HepG2 (cell line): ENCODE measurements at regions not wholly inside any gene's neighbourhood (a gene's known extent, or its start where the extent isn't known, plus 50 kb on each side); places are given as distances from the start of the nearest gene placed in this dataset.

ENCODE experiments used
- ATAC-seq: fragments of 200-7000 bp; cut with Tn5 transposase; 3 replicates; pipeline ENCODE4 v1.9.1; 2020; ENCODE audit warnings: mild to moderate bottlenecking, moderate library complexity
- BruUV-seq: library from RNA; stranded (reverse); fragments of 400-500 nt; replicated peaks from 2 replicates; lab custom pipeline; 2021; lab: Mats Ljungman, UMichigan
- CTCF ChIA-PET: fragments of 300-600 bp; formaldehyde crosslinking; extraction: SDS; loops from one replicate; lab custom pipeline; 2021; ENCODE audit warnings: low total read pairs, inconsistent platforms, low intra/inter-chr PET ratio; lab: Yijun Ruan, JAX
- POLR2A ChIA-PET: fragments of 350-600 bp; sonication (Branson Sonifier 250); formaldehyde crosslinking; loops from one replicate; lab custom pipeline; 2020; ENCODE audit warnings: antibody characterized with exemption, inconsistent platforms; lab: Yijun Ruan, JAX
- DNase-seq: peaks from one replicate; pipeline ENCODE4 v3.0.0-alpha.2; 2015; ENCODE audit warnings: low spot score
- FAIRE-seq: peaks from 3 replicates; lab custom pipeline; 2011; peaks lifted over from hg19 to GRCh38; lab: Jason Lieb, UNC
- H2AFZ ChIP-seq: one replicate; pipeline ENCODE4 v1.6.1; 2011; ENCODE audit warnings: low read length, inconsistent platforms
- H3K27ac ChIP-seq: fragments of 300-600 bp; 3 replicates; pipeline ENCODE4 v1.8.0; 2011; ENCODE audit warnings: mixed run types, mild to moderate bottlenecking, mixed read lengths, low read length, inconsistent platforms; ENCODE audit not compliant: insufficient read depth; ENCODE audit errors: extremely low read length
- H3K27me3 ChIP-seq, 2 experiments: fragments of 200-600 bp in 1 of 2; 2 replicates in 1 of 2; 3 replicates in 1 of 2; pipeline versions ENCODE4 v1.6.0 to v1.8.0; 2011; ENCODE audit warnings: low read length in 2 of 2, mild to moderate bottlenecking in 2 of 2, moderate library complexity in 2 of 2, inconsistent platforms in 1 of 2; ENCODE audit not compliant: insufficient read depth in 2 of 2, control insufficient read depth in 1 of 2
- H3K36me3 ChIP-seq, 2 experiments: fragments of 200-600 bp in 1 of 2; replicated peaks in 1 of 2; 2 replicates in 1 of 2; 3 replicates in 1 of 2; pipeline versions ENCODE4 v1.5.1 to v1.8.0; 2011; ENCODE audit warnings: low read length in 2 of 2, inconsistent platforms in 1 of 2; ENCODE audit not compliant: insufficient read depth in 2 of 2, control insufficient read depth in 1 of 2
- H3K4me1 ChIP-seq: 2 replicates; pipeline ENCODE4 v1.5.1; 2012; ENCODE audit warnings: low read length, inconsistent platforms; ENCODE audit not compliant: insufficient read depth
- H3K4me2 ChIP-seq: 2 replicates; pipeline ENCODE4 v1.6.0; 2011; ENCODE audit warnings: low read depth, low read length, inconsistent platforms
- H3K4me3 ChIP-seq, 3 experiments: fragments of 200-600 bp in 1 of 3; sonication (generic), shearing (Covaris generic) in 1 of 3; replicated peaks in 1 of 3; 2 replicates each; pipeline ENCODE4 v1.5.1; 2011 to 2016; ENCODE audit warnings: low read length in 3 of 3, inconsistent platforms in 2 of 3, low read depth in 2 of 3, mild to moderate bottlenecking in 2 of 3, control low read depth in 1 of 3, mixed read lengths in 1 of 3; ENCODE audit not compliant: insufficient read depth in 1 of 3
- H3K79me2 ChIP-seq: one replicate; pipeline ENCODE4 v1.6.1; 2011; ENCODE audit warnings: low read length, inconsistent platforms; ENCODE audit not compliant: insufficient read depth
- H3K9ac ChIP-seq: 2 replicates; pipeline ENCODE4 v1.6.0; 2011; ENCODE audit warnings: mild to moderate bottlenecking, low read depth, low read length, inconsistent platforms; ENCODE audit not compliant: insufficient read depth
- H3K9me3 ChIP-seq: 2 replicates; pipeline ENCODE4 v1.5.1; 2012; ENCODE audit warnings: mild to moderate bottlenecking, low read length
- H4K20me1 ChIP-seq: 2 replicates; pipeline ENCODE4 v1.6.0; 2011; ENCODE audit warnings: inconsistent platforms, mild to moderate bottlenecking, low read length, moderate library complexity; ENCODE audit not compliant: insufficient read depth
- ARNTL ChIP-seq: sonication (generic); formaldehyde crosslinking; IDR thresholded peaks from 2 replicates; pipeline ENCODE4 v1.4.0; 2020; ENCODE audit warnings: mild to moderate bottlenecking, missing genetic modification reagents
- CTCF ChIP-seq: sonication (generic); formaldehyde crosslinking; IDR thresholded peaks from 2 replicates; pipeline ENCODE4 v1.5.0; 2020; ENCODE audit warnings: mild to moderate bottlenecking, missing genetic modification reagents, moderate library complexity
- SNRNP70 ChIP-seq: fragments of 200-400 bp; formaldehyde crosslinking; IDR thresholded peaks from 2 replicates; pipeline ENCODE4 v1.6.1; 2017; ENCODE audit warnings: mild to moderate bottlenecking, low read depth, low read length, moderate library complexity
- ZNF512 ChIP-seq: sonication (generic); formaldehyde crosslinking; IDR thresholded peaks from 2 replicates; pipeline ENCODE4 v1.4.0; 2020; ENCODE audit warnings: mild to moderate bottlenecking, missing genetic modification reagents
- ZNF558 ChIP-seq: sonication (generic); formaldehyde crosslinking; IDR thresholded peaks from 2 replicates; pipeline ENCODE4 v1.9.0; 2022; ENCODE audit warnings: mild to moderate bottlenecking, missing genetic modification reagents, borderline replicate concordance
- ZNF567 ChIP-seq: sonication (generic); formaldehyde crosslinking; IDR thresholded peaks from 2 replicates; pipeline ENCODE4 v1.8.1; 2023; ENCODE audit warnings: mild to moderate bottlenecking, missing genetic modification reagents, borderline replicate concordance
- WGBS: methylation state at CpG from one replicate; pipeline ENCODE4 v1.1.6; 2017; ENCODE audit warnings: low lambda C conversion rate; 5-methylcytosine and 5-hydroxymethylcytosine counted together
- in situ Hi-C: cut with HindIII; loops from 2 replicates; pipeline ENCODE4 v1.10.0; 2017; ENCODE audit warnings: low pct_unique_long_range_greater_than_20kb; ENCODE audit not compliant: extremely low pct_ligation_motif_present
- intact Hi-C: fragments of 100-400 bp; cut with micrococcal nuclease; formaldehyde crosslinking; loops from one replicate; pipeline ENCODE4 v1.10.0; 2022; ENCODE audit not compliant: unreplicated experiment
- TF ChIP-seq, protein P1 (sequence below): sonication (generic); formaldehyde crosslinking; IDR thresholded peaks from 2 replicates; pipeline ENCODE4 v1.8.0; 2022; ENCODE audit warnings: missing genetic modification reagents, mild to moderate bottlenecking, inconsistent platforms, borderline replicate concordance

GRCh38 chr18:56162311-56163265, 475.8 kb downstream of the TXNL1 start:
- H3K4me3 ChIP-seq: no peak overlapping the region
- under 1% methylated on average over 5 of the region's 5 CpGs for WGBS
- no peak overlapping the region for H3K9ac ChIP-seq
- no peak for ATAC-seq
- no peaks in the 10 kb centered on the region for H4K20me1 ChIP-seq
- H3K36me3 ChIP-seq: no peaks in the 10 kb centered on the region
- FAIRE-seq: no peak
- H2AFZ ChIP-seq: no peak overlapping the region
- TF ChIP-seq SNRNP70: no peak
- no peak for TF ChIP-seq ARNTL
- TF ChIP-seq ZNF567 (CRISPR knock-in tag): no peak
- TF ChIP-seq ZNF512 (CRISPR knock-in tag): no peak
- TF ChIP-seq, all 625 proteins: peak for 0
- in situ Hi-C loops (no loop called here), intact Hi-C loops (no loop called here)
- ChIA-PET POLR2A (no interaction called here), CTCF (no interaction called here)
- no TSS peak for BruUV-seq
- DNase-seq: no peak
- no peaks in the 10 kb centered on the region for H3K27me3 ChIP-seq
- peaks cover 85% of the 10 kb centered on the region for H3K9me3 ChIP-seq
- no peaks in the 10 kb centered on the region for H3K79me2 ChIP-seq
- H3K4me2 ChIP-seq: no peak overlapping the region
- no peak overlapping the region for H3K27ac ChIP-seq
- H3K4me1 ChIP-seq: no peaks in the 10 kb centered on the region

DNA sequence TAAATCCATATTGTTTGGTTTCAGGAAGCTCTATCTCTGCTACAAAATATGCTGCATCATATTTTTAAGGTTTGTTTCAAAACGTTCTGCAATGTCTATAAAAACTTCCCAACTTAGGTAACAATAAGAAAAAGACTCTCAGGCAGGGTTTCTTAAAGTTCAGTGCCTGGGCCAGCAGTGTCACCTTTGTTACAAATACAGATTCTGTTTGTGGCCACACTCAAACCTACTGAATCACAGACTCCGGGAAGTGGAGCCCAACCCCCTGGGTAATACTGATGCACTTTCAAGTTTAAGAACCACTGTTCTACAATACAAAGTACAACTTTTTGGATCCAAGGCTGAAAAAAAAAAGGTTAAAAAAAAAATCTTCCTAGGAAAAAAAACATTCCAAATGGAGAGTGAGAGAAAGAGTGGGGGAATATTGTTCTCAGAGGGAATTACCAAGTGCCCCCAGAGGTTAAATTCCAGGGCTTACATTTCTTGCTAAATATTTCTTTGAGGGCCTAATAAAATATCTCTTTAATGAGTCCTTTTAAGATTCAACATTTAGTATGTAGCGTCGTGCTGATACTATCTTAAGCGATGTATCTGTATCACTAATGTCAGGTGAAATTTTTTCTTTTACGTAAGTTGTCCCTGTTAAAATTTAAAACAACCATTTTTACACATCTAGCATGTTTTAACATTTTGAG, 476.7 kb downstream of the TXNL1 start:
- Histone ChIP-seq H3K27me3 (no peaks in the 10 kb centered on the region), H3K4me2 (no peak overlapping the region), H3K36me3 (no peaks in the 10 kb centered on the region), H3K4me3 (no peak overlapping the region), H2AFZ (no peak overlapping the region), H4K20me1 (no peaks in the 10 kb centered on the region), H3K27ac (no peak overlapping the region), H3K4me1 (no peaks in the 10 kb centered on the region), H3K79me2 (no peaks in the 10 kb centered on the region), H3K9me3 (peaks cover 82% of the 10 kb centered on the region), H3K9ac (no peak overlapping the region)
- no TSS peak for BruUV-seq
- ChIA-PET CTCF (no interaction called here), POLR2A (no interaction called here)
- ATAC-seq (no peak), FAIRE-seq (no peak), DNase-seq (no peak)
- in situ Hi-C loops: no loop called here
- intact Hi-C loops: no loop called here
- 56% methylated on average over 6 of the region's 6 CpGs for WGBS
- TF ChIP-seq, protein P1, sequence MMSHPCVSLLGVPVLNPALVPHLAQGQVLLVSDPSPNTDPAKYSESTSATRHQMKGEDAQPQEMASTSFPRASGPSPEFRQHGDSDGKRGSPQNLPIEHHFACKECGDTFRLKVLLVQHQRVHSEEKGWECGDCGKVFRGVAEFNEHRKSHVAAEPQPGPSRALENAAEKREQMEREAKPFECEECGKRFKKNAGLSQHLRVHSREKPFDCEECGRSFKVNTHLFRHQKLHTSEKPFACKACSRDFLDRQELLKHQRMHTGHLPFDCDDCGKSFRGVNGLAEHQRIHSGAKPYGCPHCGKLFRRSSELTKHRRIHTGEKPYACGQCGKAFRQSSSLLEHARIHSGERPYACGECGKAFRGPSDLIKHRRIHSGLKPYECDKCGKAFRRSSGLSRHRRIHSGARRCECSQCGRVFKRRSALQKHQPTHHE: no peak
- no peak for TF ChIP-seq CTCF (CRISPR knock-in tag)
- TF ChIP-seq ZNF558 (CRISPR knock-in tag): no peak
